ENCODE measurements at regions not wholly inside any gene's neighbourhood (a gene's known extent, or its start where the extent isn't known, plus 50 kb on each side); places are given as distances from the start of the nearest gene placed in this dataset.

- TF ChIP-seq EZH2 (IDR thresholded peaks at IDR 0.05; ENCODE audit: insufficient read depth, poor library complexity, severe bottlenecking) (no peak), EZH2phosphoT487 (IDR thresholded peaks at IDR 0.05; ENCODE audit: insufficient read depth, low read depth) (no peak)
Observed at GRCh38 chr4:137740141-137740540, 207.8 kb upstream of the PCDH18 start.

Measured in GM23248 (cell line).